ENCODE measurements at regions not wholly inside any gene's neighbourhood (a gene's known extent, or its start where the extent isn't known, plus 50 kb on each side); places are given as distances from the start of the nearest gene placed in this dataset.

DNA sequence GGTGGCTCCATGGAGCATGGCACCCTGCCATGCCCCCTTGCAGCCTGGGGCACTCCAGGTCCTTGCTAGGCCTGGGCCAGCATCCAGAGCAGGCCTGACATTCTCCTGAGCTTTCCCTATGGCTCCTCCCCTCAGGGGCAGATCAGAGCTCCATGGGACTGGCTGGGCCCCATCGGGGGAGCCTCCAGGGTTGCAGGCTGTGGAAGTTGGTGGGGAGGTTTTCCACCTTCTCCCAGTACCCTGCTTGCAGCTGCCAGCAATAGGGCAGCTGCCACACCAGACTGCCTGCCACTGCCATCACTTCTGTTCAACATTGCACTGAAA is 75.7 kb upstream of the TP63 start:
- TF ChIP-seq POLR2A (IDR thresholded peaks at IDR 0.05) (no peak), POLR2AphosphoS5 (IDR thresholded peaks at IDR 0.05) (no peak), EP300 (IDR thresholded peaks at IDR 0.05) (no peak)
- TF ChIP-seq, protein P1, sequence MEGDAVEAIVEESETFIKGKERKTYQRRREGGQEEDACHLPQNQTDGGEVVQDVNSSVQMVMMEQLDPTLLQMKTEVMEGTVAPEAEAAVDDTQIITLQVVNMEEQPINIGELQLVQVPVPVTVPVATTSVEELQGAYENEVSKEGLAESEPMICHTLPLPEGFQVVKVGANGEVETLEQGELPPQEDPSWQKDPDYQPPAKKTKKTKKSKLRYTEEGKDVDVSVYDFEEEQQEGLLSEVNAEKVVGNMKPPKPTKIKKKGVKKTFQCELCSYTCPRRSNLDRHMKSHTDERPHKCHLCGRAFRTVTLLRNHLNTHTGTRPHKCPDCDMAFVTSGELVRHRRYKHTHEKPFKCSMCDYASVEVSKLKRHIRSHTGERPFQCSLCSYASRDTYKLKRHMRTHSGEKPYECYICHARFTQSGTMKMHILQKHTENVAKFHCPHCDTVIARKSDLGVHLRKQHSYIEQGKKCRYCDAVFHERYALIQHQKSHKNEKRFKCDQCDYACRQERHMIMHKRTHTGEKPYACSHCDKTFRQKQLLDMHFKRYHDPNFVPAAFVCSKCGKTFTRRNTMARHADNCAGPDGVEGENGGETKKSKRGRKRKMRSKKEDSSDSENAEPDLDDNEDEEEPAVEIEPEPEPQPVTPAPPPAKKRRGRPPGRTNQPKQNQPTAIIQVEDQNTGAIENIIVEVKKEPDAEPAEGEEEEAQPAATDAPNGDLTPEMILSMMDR (IDR thresholded peaks at IDR 0.05), result no peak
